ENCODE measurements at regions not wholly inside any gene's neighbourhood (a gene's known extent, or its start where the extent isn't known, plus 50 kb on each side); places are given as distances from the start of the nearest gene placed in this dataset.
A peak's percentile ranks its signal among the peaks of the same experiment; 100 is the strongest.
"Not testable (repeated sequence)": the region's sequence is repeated elsewhere in the genome, so short reads cannot be mapped to it uniquely, and the experiment has no call there.

- no peaks in the 10 kb centered on the region for H3K36me3 Mint-ChIP-seq
- no peaks in the 10 kb centered on the region for H3K27me3 Mint-ChIP-seq (ENCODE audit: low read depth)
- no peak for DNase-seq (ENCODE audit: low spot score in 2 of 2, unreplicated experiment in 2 of 2)
- H3K4me1 Mint-ChIP-seq = peaks cover 7% of the 10 kb centered on the region
- no peak overlapping the region for H3K4me3 Mint-ChIP-seq
- no peak overlapping the region for H3K27ac Mint-ChIP-seq
- TF ChIP-seq CTCF (IDR thresholded peaks at IDR 0.05; ENCODE audit: unreplicated experiment) = no peak
- H3K9me3 Mint-ChIP-seq = no peaks in the 10 kb centered on the region
Measured at GRCh38 chr2:106261871-106262321, 67.8 kb upstream of the UXS1 start.

GRCh38 chr2:106258859-106259258, 64.8 kb upstream of the UXS1 start:
- not testable (repeated sequence) for H3K36me3 Mint-ChIP-seq; H3K9me3 Mint-ChIP-seq; H3K27ac Mint-ChIP-seq; H3K4me3 Mint-ChIP-seq; H3K27me3 Mint-ChIP-seq (ENCODE audit: low read depth); DNase-seq (ENCODE audit: low spot score in 2 of 2, unreplicated experiment in 2 of 2); H3K4me1 Mint-ChIP-seq

- no peaks in the 10 kb centered on the region for H3K36me3 Mint-ChIP-seq
- H3K27ac Mint-ChIP-seq = no peak overlapping the region
- no peak for TF ChIP-seq CTCF (IDR thresholded peaks at IDR 0.05; ENCODE audit: unreplicated experiment)
- no peaks in the 10 kb centered on the region for H3K27me3 Mint-ChIP-seq (ENCODE audit: low read depth)
- H3K4me3 Mint-ChIP-seq = no peak overlapping the region
- H3K4me1 Mint-ChIP-seq = no peaks in the 10 kb centered on the region
- DNase-seq (ENCODE audit: low spot score in 2 of 2, unreplicated experiment in 2 of 2) = no peak
- H3K9me3 Mint-ChIP-seq = peaks cover 8% of the 10 kb centered on the region
Measured at GRCh38 chr2:106257830-106258229, 63.7 kb upstream of the UXS1 start.

GRCh38 chr2:106257135-106257534, 63.0 kb upstream of the UXS1 start:
- no peaks in the 10 kb centered on the region for H3K4me1 Mint-ChIP-seq

GRCh38 chr2:106249157-106249828, 55.2 kb upstream of the UXS1 start:
- not testable (repeated sequence) for H3K27me3 Mint-ChIP-seq (ENCODE audit: low read depth); DNase-seq (ENCODE audit: low spot score in 2 of 2, unreplicated experiment in 2 of 2); H3K36me3 Mint-ChIP-seq; H3K4me1 Mint-ChIP-seq; H3K27ac Mint-ChIP-seq; H3K4me3 Mint-ChIP-seq
- H3K9me3 Mint-ChIP-seq = peaks cover 12% of the 10 kb centered on the region

More at GRCh38 chr2:106257135-106257534, 63.0 kb upstream of the UXS1 start:
- peaks cover 8% of the 10 kb centered on the region for H3K9me3 Mint-ChIP-seq
- no peaks in the 10 kb centered on the region for H3K36me3 Mint-ChIP-seq
- no peak overlapping the region for H3K27ac Mint-ChIP-seq
- no peaks in the 10 kb centered on the region for H3K27me3 Mint-ChIP-seq (ENCODE audit: low read depth)
- TF ChIP-seq CTCF (IDR thresholded peaks at IDR 0.05; ENCODE audit: unreplicated experiment) = no peak
- no peak for DNase-seq (ENCODE audit: low spot score in 2 of 2, unreplicated experiment in 2 of 2)
- no peak overlapping the region for H3K4me3 Mint-ChIP-seq

GRCh38 chr2:106248548-106249151, 54.5 kb upstream of the UXS1 start:
- TF ChIP-seq CTCF (IDR thresholded peaks at IDR 0.05; ENCODE audit: unreplicated experiment) = peak; percentile 23
- H3K4me3 Mint-ChIP-seq = not testable (repeated sequence)

More at GRCh38 chr2:106248548-106249151, 54.5 kb upstream of the UXS1 start:
- not testable (repeated sequence) for H3K9me3 Mint-ChIP-seq; DNase-seq (ENCODE audit: low spot score in 2 of 2, unreplicated experiment in 2 of 2); H3K4me1 Mint-ChIP-seq; H3K27me3 Mint-ChIP-seq (ENCODE audit: low read depth); H3K27ac Mint-ChIP-seq; H3K36me3 Mint-ChIP-seq
